Skeletal muscle tissue (tissue), 4 donors: ENCODE measurements at regions not wholly inside any gene's neighbourhood (a gene's known extent, or its start where the extent isn't known, plus 50 kb on each side); places are given as distances from the start of the nearest gene placed in this dataset. TPM values are rescaled to one million over a fixed set of nuclear protein-coding genes. Genes with fewer than 3 reads are reported as not detected.

Experiments
- H3K27ac ChIP-seq: one replicate; pipeline ENCODE4 v1.7.0; 2013; ENCODE audit warnings: mild to moderate bottlenecking, low read depth, low read length, inconsistent platforms
- H3K27me3 ChIP-seq, 3 donors: one replicate each; pipeline ENCODE4 v1.7.0; 2013; ENCODE audit warnings: low read length in 3 of 3; ENCODE audit not compliant: control insufficient read depth in 3 of 3, insufficient read depth in 3 of 3
- H3K36me3 ChIP-seq, 3 donors: one replicate each; pipeline ENCODE4 v1.7.0; 2013; ENCODE audit warnings: low read length in 3 of 3; ENCODE audit not compliant: control insufficient read depth in 3 of 3, insufficient read depth in 3 of 3
- H3K4me1 ChIP-seq, 3 donors: one replicate each; pipeline ENCODE4 v1.7.0; 2013; ENCODE audit warnings: low read length in 3 of 3, mild to moderate bottlenecking in 3 of 3; ENCODE audit not compliant: control insufficient read depth in 3 of 3, insufficient read depth in 3 of 3
- H3K4me3 ChIP-seq, 3 donors: one replicate each; pipeline ENCODE4 v1.7.0; 2013; ENCODE audit warnings: low read length in 3 of 3
- H3K9ac ChIP-seq, 3 donors: one replicate each; pipeline ENCODE4 v1.7.0; 2013; ENCODE audit warnings: low read length in 3 of 3, mild to moderate bottlenecking in 3 of 3, moderate library complexity in 2 of 3, low read depth in 1 of 3
- H3K9me3 ChIP-seq, 3 donors: one replicate each; pipeline ENCODE4 v1.7.0; 2013; ENCODE audit warnings: low read length in 3 of 3; ENCODE audit not compliant: control insufficient read depth in 3 of 3
- small RNA-seq: library from RNA; depleted of rRNA; stranded (forward); fragments of <200 nt; gene quantifications from one replicate; pipeline ENCODE3, GENCODE V24; 2014
- donor health status: Osteomylitis.

- H3K9me3 ChIP-seq: no peaks in the 10 kb centered on the region
- H3K9ac ChIP-seq: peak overlapping the region; percentile 91 to 95 (median 93)
- H3K4me3 ChIP-seq: peak overlapping the region; percentile 76 to 80 (median 78)
- no peaks in the 10 kb centered on the region for H3K27me3 ChIP-seq
- peak overlapping the region; percentile 93 for H3K27ac ChIP-seq
- H3K36me3 ChIP-seq: no peaks in the 10 kb centered on the region
- H3K4me1 ChIP-seq: peaks cover 7 to 15% (median 8%) of the 10 kb centered on the region in 3 donors
Measured at GRCh38 chr10:91163869-91164474, 56.5 kb upstream of the PCGF5 start.

DNA sequence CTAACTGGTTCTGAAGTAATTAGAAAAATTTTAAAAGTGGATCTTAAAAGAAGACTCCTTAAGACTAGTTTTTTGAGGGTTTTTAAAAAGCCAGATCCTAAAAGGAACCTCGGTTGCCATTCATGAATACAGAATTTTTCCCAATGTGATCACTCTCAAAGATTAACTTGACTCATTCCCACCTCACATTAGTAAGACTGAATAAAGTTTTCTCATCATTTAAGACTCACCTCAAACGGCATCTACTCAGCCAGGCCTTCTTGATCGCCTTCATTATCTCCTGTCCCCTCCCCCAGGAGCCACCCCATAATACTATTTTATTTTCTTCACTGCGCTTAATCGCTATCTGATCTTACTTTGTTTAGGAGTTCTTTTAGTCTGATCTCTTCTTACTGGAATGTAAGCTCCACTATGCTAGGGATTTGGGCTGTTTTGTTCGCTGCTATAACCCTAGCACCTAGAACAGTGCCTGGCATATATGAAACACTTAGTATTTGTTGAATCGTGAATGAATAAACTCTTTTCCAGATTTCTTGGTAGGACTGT lies 55.9 kb upstream of the PCGF5 start:
- H3K4me3 ChIP-seq: peak overlapping the region in 2 of 3 donors; percentile 76 to 78
- H3K9ac ChIP-seq: peak overlapping the region; percentile 91 to 95 (median 93)
- peak overlapping the region; percentile 93 for H3K27ac ChIP-seq

DNA sequence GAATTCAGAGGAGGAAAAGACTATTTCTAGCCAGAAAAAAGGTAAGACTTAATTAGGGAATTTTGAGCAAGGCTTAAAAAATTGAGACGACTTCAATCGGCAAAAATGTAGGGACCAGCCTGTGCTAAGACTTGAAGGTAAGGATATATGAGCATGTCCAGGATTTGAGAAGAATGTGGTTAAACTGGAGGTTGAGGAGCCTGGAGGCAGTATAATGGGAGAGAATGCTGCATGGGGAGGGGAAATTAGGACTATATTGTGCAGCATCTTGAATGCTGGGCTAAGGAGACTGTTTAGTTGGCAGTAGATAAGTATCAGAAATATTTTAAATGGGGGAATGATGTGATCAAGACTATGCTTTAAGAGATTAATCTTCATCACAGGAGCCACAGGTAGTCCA lies 53.1 kb upstream of the PCGF5 start:
- no peaks in the 10 kb centered on the region for H3K36me3 ChIP-seq
- no peak overlapping the region for H3K27ac ChIP-seq
- no peak overlapping the region for H3K4me3 ChIP-seq
- no peaks in the 10 kb centered on the region for H3K27me3 ChIP-seq
- no peaks in the 10 kb centered on the region for H3K9me3 ChIP-seq
- no peak overlapping the region for H3K9ac ChIP-seq
- H3K4me1 ChIP-seq: peaks cover 7 to 10% (median 7%) of the 10 kb centered on the region in 3 donors

More for the DNA sequence above, 55.9 kb upstream of the PCGF5 start:
- Histone ChIP-seq H3K36me3 (no peaks in the 10 kb centered on the region), H3K9me3 (no peaks in the 10 kb centered on the region), H3K27me3 (no peaks in the 10 kb centered on the region), H3K4me1 (peaks cover 7 to 15% (median 8%) of the 10 kb centered on the region in 3 donors)

GRCh38 chr10:91170418-91170817 lies 50.0 kb upstream of the PCGF5 start:
- H3K9ac ChIP-seq: no peak overlapping the region
- H3K4me1 ChIP-seq: peaks cover 2 to 7% (median 3%) of the 10 kb centered on the region in 3 donors
- H3K36me3 ChIP-seq: no peaks in the 10 kb centered on the region
- H3K27me3 ChIP-seq: no peaks in the 10 kb centered on the region
- no peak overlapping the region for H3K4me3 ChIP-seq
- no peaks in the 10 kb centered on the region for H3K9me3 ChIP-seq
- H3K27ac ChIP-seq: no peak overlapping the region

Small RNAs in the stretch of these regions (small RNA-seq; reads per million reads assigned to genes)
- gene AL365434.2: not detected
